ENCODE measurements at regions not wholly inside any gene's neighbourhood (a gene's known extent, or its start where the extent isn't known, plus 50 kb on each side); places are given as distances from the start of the nearest gene placed in this dataset.
A peak's percentile ranks its signal among the peaks of the same experiment; 100 is the strongest.

DNA sequence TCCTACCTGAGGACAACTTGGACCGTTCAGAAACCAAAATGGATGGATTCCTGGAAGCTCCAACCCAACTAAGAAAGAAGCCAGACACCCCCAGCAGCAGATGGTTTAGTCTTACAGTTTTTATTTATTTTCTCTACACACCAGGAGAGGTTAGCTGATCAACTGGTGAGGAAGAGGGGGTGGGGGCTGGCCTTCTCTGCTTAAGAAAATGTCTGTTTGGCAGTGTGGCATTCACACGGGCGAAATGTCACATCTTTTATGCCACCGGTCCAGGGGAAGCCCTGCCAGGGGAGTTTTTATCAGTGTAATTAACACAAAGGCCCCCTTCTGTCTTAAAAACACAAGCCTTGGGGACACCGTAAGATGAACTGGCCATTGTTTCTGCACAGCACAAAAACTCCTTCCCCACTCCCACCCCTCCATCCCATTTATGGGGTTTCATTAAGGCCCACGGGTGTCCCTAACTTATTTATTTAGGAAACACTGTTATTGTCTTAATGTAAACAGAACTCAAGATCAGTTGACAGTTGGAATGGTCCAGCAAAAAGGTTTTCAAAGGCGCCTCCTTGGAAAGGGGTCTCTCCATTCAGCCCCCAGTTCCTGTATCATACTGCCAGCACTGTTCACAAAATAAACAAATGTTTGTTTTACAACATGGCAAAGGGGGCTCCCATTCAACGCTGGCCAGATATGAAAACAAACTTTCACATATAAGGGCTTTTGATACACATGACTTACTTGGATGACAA lies 217.0 kb downstream of the C1D start:
- Histone ChIP-seq H3K4me3 (peak overlapping the region in 5 of 10 donors; percentile 14 to 31 (median 27)), H3K9me3 (no peaks in the 10 kb centered on the region), H3K36me3 (no peaks in the 10 kb centered on the region), H3K27ac (no peak overlapping the region), H3K4me1 (peaks cover 0 to 19% (median 0%) of the 10 kb centered on the region in 9 donors), H3K27me3 (peaks cover 0 to 3% (median 0%) of the 10 kb centered on the region in 7 donors)
- intact Hi-C loops (cut with DNase I) = loop anchor here in 9 of 10 donors (5.0 to 10.0 kb wide), 11 partner anchors 181 to 1831 kb away; partner anchors contain the start of gene MEIS1 (in 1 of the 9)
- 72 to 76% methylated on average over 8 of the region's 8 CpGs for WGBS, 2 donors
- ATAC-seq (no peak), DNase-seq (no peak)
- TF ChIP-seq, protein P1, sequence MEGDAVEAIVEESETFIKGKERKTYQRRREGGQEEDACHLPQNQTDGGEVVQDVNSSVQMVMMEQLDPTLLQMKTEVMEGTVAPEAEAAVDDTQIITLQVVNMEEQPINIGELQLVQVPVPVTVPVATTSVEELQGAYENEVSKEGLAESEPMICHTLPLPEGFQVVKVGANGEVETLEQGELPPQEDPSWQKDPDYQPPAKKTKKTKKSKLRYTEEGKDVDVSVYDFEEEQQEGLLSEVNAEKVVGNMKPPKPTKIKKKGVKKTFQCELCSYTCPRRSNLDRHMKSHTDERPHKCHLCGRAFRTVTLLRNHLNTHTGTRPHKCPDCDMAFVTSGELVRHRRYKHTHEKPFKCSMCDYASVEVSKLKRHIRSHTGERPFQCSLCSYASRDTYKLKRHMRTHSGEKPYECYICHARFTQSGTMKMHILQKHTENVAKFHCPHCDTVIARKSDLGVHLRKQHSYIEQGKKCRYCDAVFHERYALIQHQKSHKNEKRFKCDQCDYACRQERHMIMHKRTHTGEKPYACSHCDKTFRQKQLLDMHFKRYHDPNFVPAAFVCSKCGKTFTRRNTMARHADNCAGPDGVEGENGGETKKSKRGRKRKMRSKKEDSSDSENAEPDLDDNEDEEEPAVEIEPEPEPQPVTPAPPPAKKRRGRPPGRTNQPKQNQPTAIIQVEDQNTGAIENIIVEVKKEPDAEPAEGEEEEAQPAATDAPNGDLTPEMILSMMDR (IDR thresholded peaks at IDR 0.05) = no peak

DNA sequence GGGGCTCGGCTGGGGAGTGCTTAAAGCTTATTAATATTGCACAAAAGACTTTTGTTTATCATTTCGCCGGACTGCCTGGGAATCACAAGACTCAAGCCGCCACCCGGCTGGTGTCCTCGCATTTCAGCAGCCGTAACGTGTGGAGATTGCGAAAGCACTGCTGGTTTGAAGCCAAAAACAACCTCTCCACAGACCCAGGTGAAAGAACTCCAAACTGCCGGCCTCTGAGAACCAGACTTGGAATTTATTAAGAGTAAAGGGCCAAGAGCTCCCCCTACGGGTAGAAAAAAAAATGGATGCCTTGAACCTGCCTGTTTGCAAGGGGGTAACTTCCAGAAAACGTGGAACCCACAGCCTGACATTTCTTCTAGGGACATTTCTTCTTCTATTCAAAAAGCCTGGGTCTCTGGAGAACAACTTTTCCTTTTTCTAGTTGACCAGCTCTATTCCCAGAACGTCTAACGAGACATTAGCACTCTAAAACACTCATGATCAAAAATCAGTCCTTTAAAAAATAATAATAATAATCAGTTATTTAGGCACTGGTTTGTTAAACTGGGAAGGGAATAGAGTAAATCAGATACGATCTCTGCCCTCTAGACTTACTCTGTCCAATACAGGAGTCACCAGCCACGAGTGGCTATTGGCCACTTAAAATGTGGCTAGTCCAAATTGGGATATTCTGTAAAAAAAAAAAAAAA lies 216.3 kb downstream of the C1D start:
- no peaks in the 10 kb centered on the region for H3K9me3 ChIP-seq
- 8 to 9% methylated on average over 16 of the region's 16 CpGs for WGBS, 2 donors
- no peak overlapping the region for H3K27ac ChIP-seq
- DNase-seq = peak; percentile 41 to 81
- intact Hi-C loops (cut with DNase I) = loop anchor here in 9 of 10 donors (5.0 to 10.0 kb wide), 11 partner anchors 182 to 1832 kb away; partner anchors contain the start of gene MEIS1 (in 1 of the 9)
- no peaks in the 10 kb centered on the region for H3K36me3 ChIP-seq
- H3K27me3 ChIP-seq = peaks cover 0 to 3% (median 0%) of the 10 kb centered on the region in 7 donors
- TF ChIP-seq, protein P1 (IDR thresholded peaks at IDR 0.05) = peak; percentile 45 to 81 (median 75)
- H3K4me3 ChIP-seq = peak overlapping the region in 5 of 10 donors; percentile 14 to 31 (median 27)
- ATAC-seq = peak; percentile 71 to 91 (median 78)
- H3K4me1 ChIP-seq = peaks cover 0 to 19% (median 0%) of the 10 kb centered on the region in 9 donors

DNA sequence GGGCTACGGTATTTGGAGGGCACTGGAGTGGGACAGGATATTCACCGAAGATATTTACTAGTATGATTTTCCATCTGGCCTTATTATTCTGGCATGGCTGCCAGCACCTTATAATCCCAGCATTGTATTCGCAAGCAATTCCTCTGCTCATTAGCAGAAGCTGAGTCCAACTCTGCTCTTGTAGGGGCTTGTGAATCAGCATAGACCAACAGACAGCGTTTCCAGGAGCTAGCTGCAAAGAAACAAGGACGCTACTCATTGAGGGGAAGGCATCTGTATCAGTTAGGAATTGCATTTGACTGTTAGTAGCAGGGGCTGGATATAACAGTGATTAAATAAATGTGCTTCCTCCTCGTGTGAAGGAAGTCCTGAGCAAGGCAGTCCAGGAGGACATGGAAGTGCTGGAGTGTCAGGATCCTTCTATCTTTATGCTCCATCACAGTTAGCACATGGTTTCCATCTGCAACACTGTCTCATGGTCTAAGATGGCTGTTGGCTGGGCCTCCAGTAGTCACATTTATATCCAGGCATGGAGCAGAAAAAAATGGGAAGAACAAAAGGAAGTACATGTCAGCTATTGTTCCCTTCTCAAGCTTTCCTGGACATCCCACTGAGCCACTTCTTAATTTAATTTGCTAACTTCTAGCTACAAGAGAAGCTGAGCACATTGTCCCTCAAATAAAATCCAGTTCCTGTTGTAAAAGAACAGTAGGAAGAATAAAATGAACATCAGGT lies 214.1 kb downstream of the C1D start:
- H3K27me3 ChIP-seq = peaks cover 0 to 3% (median 0%) of the 10 kb centered on the region in 7 donors
- no peak overlapping the region for H3K4me3 ChIP-seq
- TF ChIP-seq, protein P1 (IDR thresholded peaks at IDR 0.05) = no peak
- no peak for DNase-seq
- no peak overlapping the region for H3K27ac ChIP-seq
- H3K36me3 ChIP-seq = no peaks in the 10 kb centered on the region
- H3K9me3 ChIP-seq = no peaks in the 10 kb centered on the region
- intact Hi-C loops (cut with DNase I) = loop anchor here in 9 of 10 donors (5.0 to 10.0 kb wide), 11 partner anchors 184 to 1834 kb away; partner anchors contain the start of gene MEIS1 (in 1 of the 9)
- WGBS, 2 donors = 78 to 79% methylated on average over 6 of the region's 6 CpGs
- peaks cover 0 to 19% (median 0%) of the 10 kb centered on the region in 9 donors for H3K4me1 ChIP-seq
- ATAC-seq = peak in 2 of 8 donors; percentile 14 to 22

DNA sequence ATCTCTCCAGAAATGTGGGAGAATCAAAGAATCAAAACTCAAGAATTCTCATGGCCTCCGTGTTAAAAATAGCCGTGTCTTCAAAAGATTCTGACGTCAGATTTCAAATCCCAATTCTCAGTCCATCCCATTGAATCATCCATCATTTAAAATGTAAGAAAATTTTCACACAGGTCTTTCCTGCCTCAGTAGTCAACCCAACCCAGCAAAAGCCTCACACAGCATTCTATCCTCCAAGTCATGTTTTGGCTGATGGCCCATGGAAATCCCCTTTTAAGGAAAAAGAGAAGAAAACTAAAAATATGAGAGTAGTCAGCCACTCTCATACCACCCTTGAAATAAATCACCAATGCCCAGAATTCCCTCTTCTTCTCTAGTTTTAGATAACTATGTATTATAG lies 211.8 kb downstream of the C1D start:
- TF ChIP-seq, protein P1 (IDR thresholded peaks at IDR 0.05) = no peak
- ATAC-seq (no peak), DNase-seq (no peak)
- WGBS, 2 donors = 72 to 80% methylated on average over 3 of the region's 3 CpGs
- no peak overlapping the region for H3K4me3 ChIP-seq
- H3K27ac ChIP-seq = no peak overlapping the region
- peaks cover 0 to 15% (median 0%) of the 10 kb centered on the region in 9 donors for H3K4me1 ChIP-seq
- no peaks in the 10 kb centered on the region for H3K27me3 ChIP-seq
- no peaks in the 10 kb centered on the region for H3K36me3 ChIP-seq
- intact Hi-C loops (cut with DNase I) = loop anchor here in 2 of 10 donors (5.0 to 10.0 kb wide), 2 partner anchors 1266 to 1424 kb away; no protein-coding TSS in a partner anchor
- no peaks in the 10 kb centered on the region for H3K9me3 ChIP-seq

All from heart right ventricle (tissue), 16 donors.